GM12875 (cell line): ENCODE measurements at regions not wholly inside any gene's neighbourhood (a gene's known extent, or its start where the extent isn't known, plus 50 kb on each side); places are given as distances from the start of the nearest gene placed in this dataset.

Experiments
- H3K4me3 ChIP-seq: one replicate; pipeline ENCODE4 v1.5.1; 2011; ENCODE audit warnings: low read depth, low read length, control low read depth
- CTCF ChIP-seq: IDR thresholded peaks from 2 replicates; pipeline ENCODE4 v1.5.1; 2011; ENCODE audit warnings: low read depth, mild to moderate bottlenecking, control low read depth, inconsistent platforms, low read length, moderate library complexity, borderline replicate concordance; ENCODE audit not compliant: insufficient read depth

DNA sequence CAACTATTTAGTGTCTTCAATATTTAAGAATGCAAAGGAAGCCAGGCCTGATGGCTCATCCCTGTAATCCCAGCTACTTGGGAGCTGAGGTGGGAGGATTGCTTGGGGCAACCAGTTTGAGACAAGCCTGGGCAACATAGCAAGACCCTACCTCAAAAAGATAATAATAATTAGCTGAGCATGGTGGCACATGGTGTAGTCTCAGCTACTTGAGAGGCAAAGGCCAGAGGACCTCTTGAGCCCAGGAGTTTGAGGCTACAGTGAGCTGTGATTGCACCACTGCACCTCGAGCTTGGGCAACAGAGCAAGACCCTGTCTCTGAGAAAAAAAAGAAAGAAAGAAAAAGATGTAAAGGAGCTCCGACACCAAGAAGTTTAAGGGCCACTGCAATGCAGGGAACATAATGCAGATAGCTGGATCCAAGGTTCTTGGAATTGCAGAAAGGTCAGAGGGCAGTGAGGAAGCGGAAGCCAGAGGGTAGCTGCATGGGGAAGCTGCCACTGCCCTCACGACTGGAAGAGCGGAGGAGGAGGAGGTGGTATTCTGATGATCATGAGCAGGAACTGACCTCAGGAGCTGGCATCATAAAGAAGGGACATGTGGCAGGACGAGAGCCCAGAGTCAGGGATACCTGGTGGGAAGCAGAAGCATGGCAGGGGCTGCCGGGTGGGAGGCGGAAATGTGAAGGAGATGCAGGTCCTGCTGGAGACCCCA lies 60.2 kb upstream of the PODXL start:
- no peak overlapping the region for H3K4me3 ChIP-seq
- no peak for TF ChIP-seq CTCF

- H3K4me3 ChIP-seq: no peak overlapping the region
- TF ChIP-seq CTCF: no peak
Measured at GRCh38 chr7:131613909-131614308, 57.5 kb upstream of the PODXL start.

GRCh38 chr7:131610007-131610406 lies 53.6 kb upstream of the PODXL start:
- no peak overlapping the region for H3K4me3 ChIP-seq
- TF ChIP-seq CTCF: no peak

- TF ChIP-seq CTCF: no peak
- H3K4me3 ChIP-seq: no peak overlapping the region
Measured at GRCh38 chr7:131608116-131608500, 51.7 kb upstream of the PODXL start.

- H3K4me3 ChIP-seq: no peak overlapping the region
- TF ChIP-seq CTCF: no peak
Measured at GRCh38 chr7:131607291-131608115, 51.1 kb upstream of the PODXL start.

- no peak for TF ChIP-seq CTCF
- H3K4me3 ChIP-seq: no peak overlapping the region
Measured at GRCh38 chr7:131606346-131607290, 50.2 kb upstream of the PODXL start.
